GM04503 (cell line): ENCODE measurements at regions not wholly inside any gene's neighbourhood (a gene's known extent, or its start where the extent isn't known, plus 50 kb on each side); places are given as distances from the start of the nearest gene placed in this dataset.

Source experiments
- DNase-seq: peaks from one replicate; pipeline ENCODE4 v3.0.0-alpha.2; 2012; ENCODE audit warnings: low read depth

GRCh38 chr2:58957188-58957840 lies 716.2 kb upstream of the FANCL start:
- no peak for DNase-seq

- no peak for DNase-seq
Observed at GRCh38 chr2:58954880-58955385, 713.8 kb upstream of the FANCL start.

- DNase-seq, result no peak
Observed at GRCh38 chr2:58951722-58952121, 710.6 kb upstream of the FANCL start.

- DNase-seq, result no peak
Observed at GRCh38 chr2:58950795-58951462, 709.8 kb upstream of the FANCL start.

- DNase-seq, result peak; percentile 53
Observed at GRCh38 chr2:58939388-58939787, 698.3 kb upstream of the FANCL start.

- DNase-seq, result no peak
Observed at GRCh38 chr2:58938988-58939387, 697.9 kb upstream of the FANCL start.

- DNase-seq, result no peak
Observed at GRCh38 chr2:58932801-58933200, 691.7 kb upstream of the FANCL start.

- DNase-seq, result no peak
Observed at GRCh38 chr2:58930537-58930936, 689.4 kb upstream of the FANCL start.

- no peak for DNase-seq
Observed at GRCh38 chr2:58928973-58929372, 687.8 kb upstream of the FANCL start.

GRCh38 chr2:58928391-58928790 lies 687.3 kb upstream of the FANCL start:
- DNase-seq, result no peak

GRCh38 chr2:58926112-58926511 lies 685.0 kb upstream of the FANCL start:
- DNase-seq, result no peak

GRCh38 chr2:58925676-58926081 lies 684.6 kb upstream of the FANCL start:
- DNase-seq, result peak; percentile 86

- DNase-seq, result peak; percentile 96
Observed at GRCh38 chr2:58923869-58924268, 682.7 kb upstream of the FANCL start.

- DNase-seq, result no peak
Observed at GRCh38 chr2:58922245-58922644, 681.1 kb upstream of the FANCL start.

- no peak for DNase-seq
Observed at GRCh38 chr2:58921676-58922075, 680.6 kb upstream of the FANCL start.

GRCh38 chr2:58920001-58920400 lies 678.9 kb upstream of the FANCL start:
- DNase-seq, result peak; percentile 74

GRCh38 chr2:58919316-58919715 lies 678.2 kb upstream of the FANCL start:
- DNase-seq, result no peak

GRCh38 chr2:58918141-58918540 lies 677.0 kb upstream of the FANCL start:
- DNase-seq, result peak; percentile 74

GRCh38 chr2:58917596-58917995 lies 676.5 kb upstream of the FANCL start:
- DNase-seq, result no peak

- DNase-seq, result no peak
Observed at GRCh38 chr2:58916063-58916462, 674.9 kb upstream of the FANCL start.

- DNase-seq, result no peak
Observed at GRCh38 chr2:58914733-58915505, 673.8 kb upstream of the FANCL start.

- no peak for DNase-seq
Observed at GRCh38 chr2:58913082-58913726, 672.1 kb upstream of the FANCL start.
